Activated T-helper 2 cell treated with anti-CD3 and anti-CD28 coated beads, Interferon-gamma antibody, Interleukin-2, Interleukin-4, amounts not matched to agents 10 μg/mL and 5 μg/mL and 100 μg/mL, durations not matched to agents 14 hours and 24 hours and 36 hours (primary cell): ENCODE measurements at regions not wholly inside any gene's neighbourhood (a gene's known extent, or its start where the extent isn't known, plus 50 kb on each side); places are given as distances from the start of the nearest gene placed in this dataset.
A peak's percentile ranks its signal among the peaks of the same experiment; 100 is the strongest.

ENCODE experiments used
- DNase-seq: peaks from one replicate; pipeline ENCODE4 v3.0.0; 2021; ENCODE audit warnings: low spot score
- H3K27ac Mint-ChIP-seq: one replicate; pipeline ENCODE4 v1.8.0; 2021; ENCODE audit warnings: mixed read lengths
- H3K27me3 Mint-ChIP-seq: one replicate; pipeline ENCODE4 v1.8.0; 2021; ENCODE audit warnings: low read depth, mixed read lengths
- H3K36me3 Mint-ChIP-seq: one replicate; pipeline ENCODE4 v1.8.0; 2021; ENCODE audit warnings: low read depth, mixed read lengths
- H3K4me1 Mint-ChIP-seq: one replicate; pipeline ENCODE4 v1.8.0; 2021; ENCODE audit warnings: low read depth, mixed read lengths
- H3K4me3 Mint-ChIP-seq: one replicate; pipeline ENCODE4 v1.8.0; 2021; ENCODE audit warnings: low read depth, mild to moderate bottlenecking, moderate library complexity, mixed read lengths
- H3K9me3 Mint-ChIP-seq: one replicate; pipeline ENCODE4 v1.8.0; 2021; ENCODE audit warnings: mixed read lengths
- intact Hi-C: fragments of 100-400 bp; cut with micrococcal nuclease; formaldehyde crosslinking; loops from one replicate; pipeline ENCODE4 v1.15.1; 2023

- intact Hi-C loops: no loop called here
Measured at GRCh38 chr2:54381293-54381692, 74.8 kb upstream of the SPTBN1 start.

GRCh38 chr2:54382601-54383000, 73.5 kb upstream of the SPTBN1 start:
- Mint-ChIP-seq H3K27me3 (peaks cover 5% of the 10 kb centered on the region), H3K27ac (no peak overlapping the region), H3K4me3 (no peak overlapping the region), H3K4me1 (no peaks in the 10 kb centered on the region), H3K36me3 (no peaks in the 10 kb centered on the region), H3K9me3 (no peaks in the 10 kb centered on the region)
- intact Hi-C loops: no loop called here
- DNase-seq: no peak

More at GRCh38 chr2:54381293-54381692, 74.8 kb upstream of the SPTBN1 start:
- H3K27me3 Mint-ChIP-seq: peaks cover 10% of the 10 kb centered on the region
- no peak overlapping the region for H3K27ac Mint-ChIP-seq
- H3K36me3 Mint-ChIP-seq: no peaks in the 10 kb centered on the region
- no peaks in the 10 kb centered on the region for H3K4me1 Mint-ChIP-seq
- no peaks in the 10 kb centered on the region for H3K9me3 Mint-ChIP-seq
- DNase-seq: no peak
- no peak overlapping the region for H3K4me3 Mint-ChIP-seq

- intact Hi-C loops: no loop called here
Measured at GRCh38 chr2:54384301-54385203, 71.6 kb upstream of the SPTBN1 start.

GRCh38 chr2:54385271-54385670, 70.9 kb upstream of the SPTBN1 start:
- intact Hi-C loops: no loop called here
- Mint-ChIP-seq H3K27ac (no peak overlapping the region), H3K4me1 (no peaks in the 10 kb centered on the region), H3K9me3 (no peaks in the 10 kb centered on the region), H3K36me3 (no peaks in the 10 kb centered on the region), H3K27me3 (peaks cover 5% of the 10 kb centered on the region), H3K4me3 (no peak overlapping the region)
- DNase-seq: no peak

More at GRCh38 chr2:54384301-54385203, 71.6 kb upstream of the SPTBN1 start:
- H3K27ac Mint-ChIP-seq: no peak overlapping the region
- no peak for DNase-seq
- H3K27me3 Mint-ChIP-seq: peaks cover 5% of the 10 kb centered on the region
- H3K9me3 Mint-ChIP-seq: no peaks in the 10 kb centered on the region
- H3K4me3 Mint-ChIP-seq: no peak overlapping the region
- no peaks in the 10 kb centered on the region for H3K36me3 Mint-ChIP-seq
- no peaks in the 10 kb centered on the region for H3K4me1 Mint-ChIP-seq

GRCh38 chr2:54386585-54386984, 69.5 kb upstream of the SPTBN1 start:
- intact Hi-C loops: no loop called here
- no peak overlapping the region for H3K27ac Mint-ChIP-seq
- no peaks in the 10 kb centered on the region for H3K36me3 Mint-ChIP-seq

GRCh38 chr2:54387059-54387991, 68.8 kb upstream of the SPTBN1 start:
- Mint-ChIP-seq H3K4me1 (no peaks in the 10 kb centered on the region), H3K4me3 (no peak overlapping the region), H3K9me3 (no peaks in the 10 kb centered on the region), H3K27ac (no peak overlapping the region), H3K36me3 (no peaks in the 10 kb centered on the region), H3K27me3 (peaks cover 6% of the 10 kb centered on the region)
- intact Hi-C loops: no loop called here
- DNase-seq: no peak

More at GRCh38 chr2:54386585-54386984, 69.5 kb upstream of the SPTBN1 start:
- Mint-ChIP-seq H3K4me3 (no peak overlapping the region), H3K4me1 (no peaks in the 10 kb centered on the region), H3K9me3 (no peaks in the 10 kb centered on the region), H3K27me3 (peaks cover 3% of the 10 kb centered on the region)
- DNase-seq: no peak

- no peak for DNase-seq
- H3K9me3 Mint-ChIP-seq: no peaks in the 10 kb centered on the region
- intact Hi-C loops: no loop called here
- H3K27me3 Mint-ChIP-seq: peaks cover 6% of the 10 kb centered on the region
- H3K36me3 Mint-ChIP-seq: no peaks in the 10 kb centered on the region
- H3K4me3 Mint-ChIP-seq: no peak overlapping the region
- H3K4me1 Mint-ChIP-seq: no peaks in the 10 kb centered on the region
- H3K27ac Mint-ChIP-seq: no peak overlapping the region
Measured at GRCh38 chr2:54388076-54388475, 68.1 kb upstream of the SPTBN1 start.

GRCh38 chr2:54392555-54393324, 63.4 kb upstream of the SPTBN1 start:
- H3K27ac Mint-ChIP-seq: no peak overlapping the region
- peaks cover 6% of the 10 kb centered on the region for H3K27me3 Mint-ChIP-seq
- H3K4me1 Mint-ChIP-seq: peaks cover 8% of the 10 kb centered on the region
- intact Hi-C loops: no loop called here
- H3K4me3 Mint-ChIP-seq: no peak overlapping the region
- no peaks in the 10 kb centered on the region for H3K9me3 Mint-ChIP-seq
- H3K36me3 Mint-ChIP-seq: no peaks in the 10 kb centered on the region
- DNase-seq: no peak

- peaks cover 8% of the 10 kb centered on the region for H3K4me1 Mint-ChIP-seq
- peaks cover 7% of the 10 kb centered on the region for H3K27me3 Mint-ChIP-seq
- intact Hi-C loops: no loop called here
- peak overlapping the region; percentile 34 for H3K27ac Mint-ChIP-seq
- DNase-seq: no peak
- no peak overlapping the region for H3K4me3 Mint-ChIP-seq
- no peaks in the 10 kb centered on the region for H3K36me3 Mint-ChIP-seq
- H3K9me3 Mint-ChIP-seq: no peaks in the 10 kb centered on the region
Measured at GRCh38 chr2:54394392-54394791, 61.7 kb upstream of the SPTBN1 start.

- Mint-ChIP-seq H3K36me3 (no peaks in the 10 kb centered on the region), H3K4me3 (no peak overlapping the region), H3K27me3 (peaks cover 11% of the 10 kb centered on the region), H3K9me3 (no peaks in the 10 kb centered on the region), H3K4me1 (peaks cover 8% of the 10 kb centered on the region), H3K27ac (no peak overlapping the region)
- intact Hi-C loops: no loop called here
- no peak for DNase-seq
Measured at GRCh38 chr2:54396107-54396506, 60.0 kb upstream of the SPTBN1 start.

- DNase-seq: no peak
- intact Hi-C loops: no loop called here
- Mint-ChIP-seq H3K9me3 (no peaks in the 10 kb centered on the region), H3K4me3 (no peak overlapping the region), H3K36me3 (no peaks in the 10 kb centered on the region), H3K27ac (no peak overlapping the region), H3K4me1 (peaks cover 8% of the 10 kb centered on the region), H3K27me3 (peaks cover 15% of the 10 kb centered on the region)
Measured at GRCh38 chr2:54396798-54397197, 59.3 kb upstream of the SPTBN1 start.

- Mint-ChIP-seq H3K4me3 (no peak overlapping the region), H3K4me1 (peaks cover 8% of the 10 kb centered on the region), H3K36me3 (no peaks in the 10 kb centered on the region), H3K27me3 (peaks cover 15% of the 10 kb centered on the region), H3K9me3 (no peaks in the 10 kb centered on the region), H3K27ac (no peak overlapping the region)
- intact Hi-C loops: no loop called here
- no peak for DNase-seq
Measured at GRCh38 chr2:54397426-54397825, 58.7 kb upstream of the SPTBN1 start.
